ENCODE measurements at regions not wholly inside any gene's neighbourhood (a gene's known extent, or its start where the extent isn't known, plus 50 kb on each side); places are given as distances from the start of the nearest gene placed in this dataset.
"Not testable (repeated sequence)": the region's sequence is repeated elsewhere in the genome, so short reads cannot be mapped to it uniquely, and the experiment has no call there.

- Mint-ChIP-seq H3K9me3 (no peaks in the 10 kb centered on the region), H3K4me3 (no peak overlapping the region), H3K27me3 (ENCODE audit: low read depth in 3 of 3) (peaks cover 5% of the 10 kb centered on the region in 3 donors), H3K27ac (no peak overlapping the region), H3K36me3 (no peaks in the 10 kb centered on the region), H3K4me1 (no peaks in the 10 kb centered on the region)
- DNase-seq: no peak
Observed at GRCh38 chr10:126754966-126755365, 84.5 kb upstream of the C10orf90 start.

GRCh38 chr10:126758867-126759266 is 88.4 kb upstream of the C10orf90 start:
- Mint-ChIP-seq H3K27ac (no peak overlapping the region), H3K4me1 (no peaks in the 10 kb centered on the region), H3K9me3 (peaks cover 0 to 2% (median 0%) of the 10 kb centered on the region in 6 donors), H3K4me3 (no peak overlapping the region), H3K36me3 (no peaks in the 10 kb centered on the region), H3K27me3 (ENCODE audit: low read depth in 3 of 3) (peaks cover 4 to 12% (median 9%) of the 10 kb centered on the region in 3 donors)
- DNase-seq: no peak

GRCh38 chr10:126759531-126759930 is 89.0 kb upstream of the C10orf90 start:
- no peak overlapping the region for H3K27ac Mint-ChIP-seq

GRCh38 chr10:126766646-126767045 is 96.2 kb upstream of the C10orf90 start:
- not testable (repeated sequence) for H3K36me3 Mint-ChIP-seq; DNase-seq; H3K4me1 Mint-ChIP-seq; H3K4me3 Mint-ChIP-seq; H3K9me3 Mint-ChIP-seq; H3K27ac Mint-ChIP-seq; H3K27me3 Mint-ChIP-seq (ENCODE audit: low read depth in 3 of 3)

More at GRCh38 chr10:126759531-126759930, 89.0 kb upstream of the C10orf90 start:
- H3K9me3 Mint-ChIP-seq: peaks cover 0 to 3% (median 0%) of the 10 kb centered on the region in 6 donors
- H3K4me1 Mint-ChIP-seq: no peaks in the 10 kb centered on the region
- H3K4me3 Mint-ChIP-seq: no peak overlapping the region
- no peaks in the 10 kb centered on the region for H3K36me3 Mint-ChIP-seq
- no peak for DNase-seq
- peaks cover 2 to 9% (median 8%) of the 10 kb centered on the region in 3 donors for H3K27me3 Mint-ChIP-seq (ENCODE audit: low read depth in 3 of 3)

- Mint-ChIP-seq H3K4me3 (no peak overlapping the region), H3K27ac (no peak overlapping the region), H3K4me1 (no peaks in the 10 kb centered on the region), H3K36me3 (no peaks in the 10 kb centered on the region), H3K9me3 (peaks cover 0 to 3% (median 0%) of the 10 kb centered on the region in 6 donors), H3K27me3 (ENCODE audit: low read depth in 3 of 3) (peaks cover 0 to 2% (median 0%) of the 10 kb centered on the region in 3 donors)
- DNase-seq: no peak
Observed at GRCh38 chr10:126770809-126771208, 100.3 kb upstream of the C10orf90 start.

GRCh38 chr10:126776168-126776567 is 105.7 kb upstream of the C10orf90 start:
- no peak for DNase-seq
- no peaks in the 10 kb centered on the region for H3K27me3 Mint-ChIP-seq (ENCODE audit: low read depth in 3 of 3)
- no peaks in the 10 kb centered on the region for H3K4me1 Mint-ChIP-seq
- H3K27ac Mint-ChIP-seq: no peak overlapping the region
- peaks cover 0 to 3% (median 0%) of the 10 kb centered on the region in 6 donors for H3K9me3 Mint-ChIP-seq
- H3K36me3 Mint-ChIP-seq: no peaks in the 10 kb centered on the region
- H3K4me3 Mint-ChIP-seq: no peak overlapping the region

GRCh38 chr10:126777714-126778113 is 107.2 kb upstream of the C10orf90 start:
- Mint-ChIP-seq H3K4me3 (no peak overlapping the region), H3K27me3 (ENCODE audit: low read depth in 3 of 3) (no peaks in the 10 kb centered on the region), H3K27ac (no peak overlapping the region), H3K9me3 (peaks cover 0 to 3% (median 0%) of the 10 kb centered on the region in 6 donors), H3K4me1 (no peaks in the 10 kb centered on the region), H3K36me3 (no peaks in the 10 kb centered on the region)
- no peak for DNase-seq

GRCh38 chr10:126781450-126782216 is 111.1 kb upstream of the C10orf90 start:
- no peak overlapping the region for H3K4me3 Mint-ChIP-seq
- no peaks in the 10 kb centered on the region for H3K36me3 Mint-ChIP-seq
- no peak overlapping the region for H3K27ac Mint-ChIP-seq

GRCh38 chr10:126783806-126784557 is 113.5 kb upstream of the C10orf90 start:
- Mint-ChIP-seq H3K4me3 (no peak overlapping the region), H3K27ac (no peak overlapping the region), H3K36me3 (no peaks in the 10 kb centered on the region), H3K27me3 (ENCODE audit: low read depth in 3 of 3) (peaks cover 0 to 2% (median 0%) of the 10 kb centered on the region in 3 donors), H3K9me3 (no peaks in the 10 kb centered on the region), H3K4me1 (no peaks in the 10 kb centered on the region)
- no peak for DNase-seq

More at GRCh38 chr10:126781450-126782216, 111.1 kb upstream of the C10orf90 start:
- H3K4me1 Mint-ChIP-seq: no peaks in the 10 kb centered on the region
- DNase-seq: no peak
- no peaks in the 10 kb centered on the region for H3K9me3 Mint-ChIP-seq
- peaks cover 0 to 2% (median 0%) of the 10 kb centered on the region in 3 donors for H3K27me3 Mint-ChIP-seq (ENCODE audit: low read depth in 3 of 3)

GRCh38 chr10:126787201-126787600 is 116.7 kb upstream of the C10orf90 start:
- no peak for DNase-seq
- no peak overlapping the region for H3K4me3 Mint-ChIP-seq
- H3K27me3 Mint-ChIP-seq (ENCODE audit: low read depth in 3 of 3): peaks cover 0 to 5% (median 4%) of the 10 kb centered on the region in 3 donors
- H3K27ac Mint-ChIP-seq: no peak overlapping the region
- no peaks in the 10 kb centered on the region for H3K4me1 Mint-ChIP-seq
- H3K36me3 Mint-ChIP-seq: no peaks in the 10 kb centered on the region
- H3K9me3 Mint-ChIP-seq: no peaks in the 10 kb centered on the region

GRCh38 chr10:126795318-126795717 is 109.9 kb upstream of the DOCK1 start:
- H3K4me1 Mint-ChIP-seq: no peaks in the 10 kb centered on the region
- no peak overlapping the region for H3K4me3 Mint-ChIP-seq
- peaks cover 1 to 4% (median 2%) of the 10 kb centered on the region in 3 donors for H3K27me3 Mint-ChIP-seq (ENCODE audit: low read depth in 3 of 3)
- no peak for DNase-seq
- H3K27ac Mint-ChIP-seq: no peak overlapping the region
- peaks cover 0 to 7% (median 0%) of the 10 kb centered on the region in 6 donors for H3K9me3 Mint-ChIP-seq
- no peaks in the 10 kb centered on the region for H3K36me3 Mint-ChIP-seq

GRCh38 chr10:126798649-126799048 is 106.6 kb upstream of the DOCK1 start:
- DNase-seq: no peak
- no peaks in the 10 kb centered on the region for H3K4me1 Mint-ChIP-seq
- no peaks in the 10 kb centered on the region for H3K36me3 Mint-ChIP-seq
- H3K27ac Mint-ChIP-seq: no peak overlapping the region
- H3K4me3 Mint-ChIP-seq: no peak overlapping the region
- H3K9me3 Mint-ChIP-seq: peaks cover 0 to 5% (median 0%) of the 10 kb centered on the region in 6 donors
- peaks cover 0 to 2% (median 2%) of the 10 kb centered on the region in 3 donors for H3K27me3 Mint-ChIP-seq (ENCODE audit: low read depth in 3 of 3)

- no peak overlapping the region for H3K27ac Mint-ChIP-seq
- H3K4me3 Mint-ChIP-seq: no peak overlapping the region
- H3K9me3 Mint-ChIP-seq: no peaks in the 10 kb centered on the region
- H3K27me3 Mint-ChIP-seq (ENCODE audit: low read depth in 3 of 3): peaks cover 0 to 8% (median 4%) of the 10 kb centered on the region in 3 donors
- no peaks in the 10 kb centered on the region for H3K4me1 Mint-ChIP-seq
- no peaks in the 10 kb centered on the region for H3K36me3 Mint-ChIP-seq
- DNase-seq: no peak
Observed at GRCh38 chr10:126803394-126803793, 101.8 kb upstream of the DOCK1 start.

- no peak overlapping the region for H3K4me3 Mint-ChIP-seq
- H3K27ac Mint-ChIP-seq: no peak overlapping the region
- DNase-seq: no peak
- peaks cover 0 to 10% (median 4%) of the 10 kb centered on the region in 3 donors for H3K27me3 Mint-ChIP-seq (ENCODE audit: low read depth in 3 of 3)
- no peaks in the 10 kb centered on the region for H3K36me3 Mint-ChIP-seq
- H3K4me1 Mint-ChIP-seq: no peaks in the 10 kb centered on the region
- H3K9me3 Mint-ChIP-seq: no peaks in the 10 kb centered on the region
Observed at GRCh38 chr10:126804396-126804795, 100.8 kb upstream of the DOCK1 start.

Data from immature natural killer cell (primary cell).